ENCODE measurements at regions not wholly inside any gene's neighbourhood (a gene's known extent, or its start where the extent isn't known, plus 50 kb on each side); places are given as distances from the start of the nearest gene placed in this dataset.

- ATAC-seq (peak in 2 of 8 donors; percentile 76 to 89), DNase-seq (no peak)
- no peaks in the 10 kb centered on the region for H3K36me3 ChIP-seq
- TF ChIP-seq CTCF (IDR thresholded peaks at IDR 0.05): no peak
- no peaks in the 10 kb centered on the region for H3K27me3 ChIP-seq
- no peaks in the 10 kb centered on the region for H3K9me3 ChIP-seq
- no peak overlapping the region for H3K27ac ChIP-seq
- H3K4me3 ChIP-seq: no peak overlapping the region
- peaks cover 0 to 4% (median 0%) of the 10 kb centered on the region in 9 donors for H3K4me1 ChIP-seq
- 25 to 35% methylated on average over 2 of the region's 2 CpGs for WGBS, 2 donors
- intact Hi-C loops (cut with DNase I): no loop called here
Observed at GRCh38 chr2:52222128-52222527, 1190.2 kb upstream of the NRXN1 start.

- H3K4me3 ChIP-seq: no peak overlapping the region
- intact Hi-C loops (cut with DNase I): no loop called here
- H3K4me1 ChIP-seq: peaks cover 0 to 4% (median 0%) of the 10 kb centered on the region in 9 donors
- no peak for TF ChIP-seq CTCF (IDR thresholded peaks at IDR 0.05)
- DNase-seq: no peak
- WGBS, 2 donors: 56 to 65% methylated on average over 2 of the region's 2 CpGs
- H3K27ac ChIP-seq: no peak overlapping the region
- H3K9me3 ChIP-seq: no peaks in the 10 kb centered on the region
- no peak for ATAC-seq
- no peaks in the 10 kb centered on the region for H3K27me3 ChIP-seq
- H3K36me3 ChIP-seq: no peaks in the 10 kb centered on the region
Observed at GRCh38 chr2:52220393-52220792, 1188.5 kb upstream of the NRXN1 start.

GRCh38 chr2:52210611-52211010, 1178.7 kb upstream of the NRXN1 start:
- H3K36me3 ChIP-seq: no peaks in the 10 kb centered on the region
- ATAC-seq (no peak), DNase-seq (no peak)
- H3K4me1 ChIP-seq: no peaks in the 10 kb centered on the region
- H3K9me3 ChIP-seq: no peaks in the 10 kb centered on the region
- no peak overlapping the region for H3K27ac ChIP-seq
- no peak overlapping the region for H3K4me3 ChIP-seq
- no peak for TF ChIP-seq CTCF (IDR thresholded peaks at IDR 0.05)
- no peaks in the 10 kb centered on the region for H3K27me3 ChIP-seq
- WGBS, 2 donors: 84 to 91% methylated on average over 2 of the region's 2 CpGs
- intact Hi-C loops (cut with DNase I): no loop called here

DNA sequence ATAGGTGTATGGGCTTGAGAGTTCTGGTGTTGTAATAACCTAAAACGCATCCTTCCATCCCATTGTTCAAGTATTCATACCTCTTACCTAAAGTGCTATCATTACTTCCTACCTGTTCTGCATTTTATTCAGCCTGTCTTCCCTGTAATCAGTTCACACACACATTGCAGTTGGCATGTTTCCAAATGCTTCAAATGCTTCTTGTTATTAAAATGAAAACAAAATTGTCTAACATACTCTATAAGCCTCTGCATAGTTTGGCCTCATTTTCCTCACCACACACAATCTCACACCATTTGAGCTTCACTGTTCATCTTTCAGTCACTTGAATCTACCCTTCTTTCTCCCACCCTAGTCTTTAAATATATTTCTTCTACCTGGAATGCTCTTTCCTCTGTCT, 1178.2 kb upstream of the NRXN1 start:
- H3K4me3 ChIP-seq: no peak overlapping the region
- H3K27ac ChIP-seq: no peak overlapping the region
- H3K9me3 ChIP-seq: no peaks in the 10 kb centered on the region
- no peak for TF ChIP-seq CTCF (IDR thresholded peaks at IDR 0.05)
- no peaks in the 10 kb centered on the region for H3K27me3 ChIP-seq
- ATAC-seq (no peak), DNase-seq (no peak)
- no peaks in the 10 kb centered on the region for H3K36me3 ChIP-seq
- no peaks in the 10 kb centered on the region for H3K4me1 ChIP-seq
- intact Hi-C loops (cut with DNase I): no loop called here
- WGBS, 2 donors: 70 to 79% methylated on average over 1 of the region's 1 CpG

DNA sequence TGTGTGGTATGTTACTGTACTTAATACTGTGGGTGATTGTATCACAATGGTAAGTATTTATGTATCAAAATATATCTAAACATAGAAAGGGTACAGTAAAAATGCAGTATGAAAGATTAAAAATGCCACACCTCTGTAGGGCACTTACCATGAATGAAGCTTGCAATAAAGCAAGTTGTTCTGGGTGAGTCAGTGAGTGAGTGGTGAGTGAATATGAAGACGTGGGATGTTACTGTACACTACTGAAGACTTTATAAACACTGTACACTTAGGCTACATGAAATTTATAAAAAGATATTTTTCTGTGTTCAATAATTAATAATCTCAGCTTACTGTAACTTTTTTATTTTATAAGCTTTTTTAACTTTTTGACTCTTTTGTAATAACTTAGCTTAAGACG, 1162.4 kb upstream of the NRXN1 start:
- 91 to 94% methylated on average over 2 of the region's 2 CpGs for WGBS, 2 donors
- H3K36me3 ChIP-seq: no peaks in the 10 kb centered on the region
- no peaks in the 10 kb centered on the region for H3K27me3 ChIP-seq
- H3K4me1 ChIP-seq: no peaks in the 10 kb centered on the region
- DNase-seq (no peak), ATAC-seq (no peak)
- H3K4me3 ChIP-seq: no peak overlapping the region
- H3K27ac ChIP-seq: no peak overlapping the region
- peaks cover 0 to 8% (median 0%) of the 10 kb centered on the region in 11 donors for H3K9me3 ChIP-seq
- intact Hi-C loops (cut with DNase I): no loop called here
- no peak for TF ChIP-seq CTCF (IDR thresholded peaks at IDR 0.05)
